Body of pancreas (tissue), 4 donors: ENCODE measurements at regions not wholly inside any gene's neighbourhood (a gene's known extent, or its start where the extent isn't known, plus 50 kb on each side); places are given as distances from the start of the nearest gene placed in this dataset.

Experiments used
- ATAC-seq: fragments of 150-250 bp; one replicate; pipeline ENCODE4 v1.9.1; 2016
- DNase-seq, 4 donors: peaks; one replicate each; pipeline ENCODE4 v3.0.0-alpha.2; 2019
- H3K27ac ChIP-seq, 4 donors: fragments of 200-600 bp; sonication (generic); 1 replicate in 3 of 4; 2 replicates in 1 of 4; pipeline versions ENCODE4 v1.5.1 to v1.6.1; 2016 to 2019; ENCODE audit warnings: mild to moderate bottlenecking in 1 of 4, mixed read lengths in 1 of 4, moderate library complexity in 1 of 4
- H3K27me3 ChIP-seq, 2 donors: fragments of 200-600 bp; sonication (generic); one replicate each; pipeline ENCODE4 v1.6.0; 2016; ENCODE audit warnings: mild to moderate bottlenecking in 1 of 2
- H3K36me3 ChIP-seq, 2 donors: fragments of 200-600 bp; sonication (generic); replicated peaks in 1 of 2; 2 replicates each; pipeline ENCODE4 v1.5.1; 2016; ENCODE audit warnings: low read depth in 2 of 2; ENCODE audit not compliant: insufficient read depth in 1 of 2
- H3K4me1 ChIP-seq: fragments of 200-600 bp; sonication (generic); one replicate; pipeline ENCODE4 v1.6.0; 2016
- H3K4me3 ChIP-seq, 2 donors: fragments of 200-600 bp; sonication (generic); 1 replicate in 1 of 2; 2 replicates in 1 of 2; pipeline ENCODE4 v1.5.1; 2016 to 2019
- H3K9me3 ChIP-seq, 3 donors: fragments of 200-600 bp; sonication (generic); 1 replicate in 2 of 3; 2 replicates in 1 of 3; pipeline ENCODE4 v1.5.1; 2016
- CTCF ChIP-seq, 7 experiments: fragments of 450-650 bp in 4 of 7; fragments of 200-600 bp in 3 of 7; sonication (generic) in 3 of 7; IDR thresholded peaks; one replicate each; pipeline ENCODE4 v1.5.1; 2016 to 2019; ENCODE audit warnings: antibody characterized with exemption in 7 of 7
- POLR2A ChIP-seq, 3 donors: fragments of 450-650 bp; IDR thresholded peaks; one replicate each; pipeline ENCODE4 v1.6.1; 2016; ENCODE audit warnings: antibody characterized with exemption in 3 of 3, mild to moderate bottlenecking in 2 of 3
- WGBS, 2 donors: methylation state at CpG; one replicate each; pipeline ENCODE4 v1.1.5; 2017; 5-methylcytosine and 5-hydroxymethylcytosine counted together
- intact Hi-C: fragments of 100-400 bp; cut with DNase I; formaldehyde crosslinking; loops from one replicate; pipeline ENCODE4 v1.15.1; 2023

- intact Hi-C loops: no loop called here
- DNase-seq (no peak), ATAC-seq (no peak)
- H3K27me3 ChIP-seq: no peaks in the 10 kb centered on the region
- TF ChIP-seq CTCF (IDR thresholded peaks at IDR 0.05): no peak
- TF ChIP-seq POLR2A (IDR thresholded peaks at IDR 0.05): no peak
- H3K27ac ChIP-seq: no peak overlapping the region
- no peaks in the 10 kb centered on the region for H3K4me1 ChIP-seq
- no peak overlapping the region for H3K4me3 ChIP-seq
- no peaks in the 10 kb centered on the region for H3K36me3 ChIP-seq
- no peaks in the 10 kb centered on the region for H3K9me3 ChIP-seq
Measured at GRCh38 chr20:6499566-6499965, 267.9 kb upstream of the BMP2 start.

GRCh38 chr20:6496874-6497273 lies 270.6 kb upstream of the BMP2 start:
- intact Hi-C loops: no loop called here
- no peak for TF ChIP-seq POLR2A (IDR thresholded peaks at IDR 0.05)
- TF ChIP-seq CTCF (IDR thresholded peaks at IDR 0.05): no peak
- no peak overlapping the region for H3K4me3 ChIP-seq
- H3K9me3 ChIP-seq: no peaks in the 10 kb centered on the region
- DNase-seq (no peak), ATAC-seq (no peak)
- H3K27me3 ChIP-seq: no peaks in the 10 kb centered on the region
- no peaks in the 10 kb centered on the region for H3K4me1 ChIP-seq
- no peak overlapping the region for H3K27ac ChIP-seq
- H3K36me3 ChIP-seq: no peaks in the 10 kb centered on the region

- Histone ChIP-seq H3K4me3 (no peak overlapping the region), H3K27ac (no peak overlapping the region), H3K27me3 (no peaks in the 10 kb centered on the region), H3K4me1 (no peaks in the 10 kb centered on the region), H3K36me3 (no peaks in the 10 kb centered on the region), H3K9me3 (no peaks in the 10 kb centered on the region)
- 15 to 18% methylated on average over 1 of the region's 1 CpG for whole genome bisulfite sequencing, 2 donors
- TF ChIP-seq POLR2A (IDR thresholded peaks at IDR 0.05) (no peak), CTCF (IDR thresholded peaks at IDR 0.05) (no peak)
- DNase-seq (no peak), ATAC-seq (no peak)
- intact Hi-C loops: no loop called here
Measured at GRCh38 chr20:6495907-6496306, 271.6 kb upstream of the BMP2 start.

- no peak for TF ChIP-seq POLR2A (IDR thresholded peaks at IDR 0.05)
- TF ChIP-seq CTCF (IDR thresholded peaks at IDR 0.05): no peak
- no peaks in the 10 kb centered on the region for H3K36me3 ChIP-seq
- no peaks in the 10 kb centered on the region for H3K9me3 ChIP-seq
- ATAC-seq (no peak), DNase-seq (no peak)
- no peaks in the 10 kb centered on the region for H3K4me1 ChIP-seq
- H3K4me3 ChIP-seq: no peak overlapping the region
- WGBS, 2 donors: 35 to 36% methylated on average over 8 of the region's 8 CpGs
- intact Hi-C loops: no loop called here
- no peaks in the 10 kb centered on the region for H3K27me3 ChIP-seq
- no peak overlapping the region for H3K27ac ChIP-seq
Measured at GRCh38 chr20:6492271-6493055, 275.0 kb upstream of the BMP2 start.

GRCh38 chr20:6490849-6491248 lies 276.6 kb upstream of the BMP2 start:
- Histone ChIP-seq H3K9me3 (no peaks in the 10 kb centered on the region), H3K4me3 (no peak overlapping the region), H3K4me1 (no peaks in the 10 kb centered on the region), H3K27me3 (no peaks in the 10 kb centered on the region), H3K36me3 (no peaks in the 10 kb centered on the region), H3K27ac (no peak overlapping the region)
- WGBS, 2 donors: 38 to 39% methylated on average over 3 of the region's 3 CpGs
- no peak for ATAC-seq
- TF ChIP-seq POLR2A (IDR thresholded peaks at IDR 0.05) (no peak), CTCF (IDR thresholded peaks at IDR 0.05) (no peak)
- no peak for DNase-seq
- intact Hi-C loops: no loop called here
